ENCODE measurements at regions not wholly inside any gene's neighbourhood (a gene's known extent, or its start where the extent isn't known, plus 50 kb on each side); places are given as distances from the start of the nearest gene placed in this dataset.

DNA sequence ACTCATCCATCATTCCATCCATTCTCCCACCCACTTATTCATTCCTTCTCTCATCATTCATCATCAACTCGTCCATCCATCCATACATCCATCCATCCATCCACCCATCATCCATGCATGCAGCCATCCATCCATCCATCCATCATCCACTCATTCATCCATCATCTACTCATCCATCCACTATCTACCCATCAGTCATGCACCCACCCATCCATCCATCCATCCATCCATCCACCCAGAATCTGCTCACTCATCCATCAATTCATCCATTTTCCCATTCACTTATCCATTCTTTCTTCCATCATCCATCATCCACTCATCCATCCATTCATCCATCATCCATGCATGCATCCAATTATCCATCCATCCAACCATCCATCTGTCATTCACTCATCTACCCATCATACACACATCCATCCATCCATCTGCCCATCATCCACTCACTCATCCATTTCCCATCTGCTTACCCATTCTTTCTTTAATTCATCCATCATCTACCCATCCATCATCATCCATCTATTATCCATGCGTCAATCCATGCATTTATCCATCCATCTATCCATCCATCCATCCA, 107.1 kb upstream of the WSCD2 start:
- Mint-ChIP-seq H3K36me3 (no peaks in the 10 kb centered on the region), H3K27ac (no peak overlapping the region), H3K4me3 (no peak overlapping the region), H3K4me1 (no peaks in the 10 kb centered on the region), H3K9me3 (no peaks in the 10 kb centered on the region)
- DNase-seq (ENCODE audit: low spot score in 2 of 2): no peak
- no peak for ATAC-seq

GRCh38 chr12:108029051-108029835, 99.8 kb upstream of the WSCD2 start:
- Mint-ChIP-seq H3K27ac (no peak overlapping the region), H3K4me1 (peaks cover under 1% of the 10 kb centered on the region), H3K36me3 (no peaks in the 10 kb centered on the region), H3K9me3 (no peaks in the 10 kb centered on the region), H3K4me3 (no peak overlapping the region)
- DNase-seq (ENCODE audit: low spot score in 2 of 2) (no peak), ATAC-seq (no peak)

- no peaks in the 10 kb centered on the region for H3K9me3 Mint-ChIP-seq
- H3K4me3 Mint-ChIP-seq: no peak overlapping the region
- no peaks in the 10 kb centered on the region for H3K36me3 Mint-ChIP-seq
- H3K27ac Mint-ChIP-seq: no peak overlapping the region
- DNase-seq (ENCODE audit: low spot score in 2 of 2) (no peak), ATAC-seq (no peak)
- H3K4me1 Mint-ChIP-seq: peaks cover 5% of the 10 kb centered on the region
Observed at GRCh38 chr12:108033090-108033489, 96.0 kb upstream of the WSCD2 start.

DNA sequence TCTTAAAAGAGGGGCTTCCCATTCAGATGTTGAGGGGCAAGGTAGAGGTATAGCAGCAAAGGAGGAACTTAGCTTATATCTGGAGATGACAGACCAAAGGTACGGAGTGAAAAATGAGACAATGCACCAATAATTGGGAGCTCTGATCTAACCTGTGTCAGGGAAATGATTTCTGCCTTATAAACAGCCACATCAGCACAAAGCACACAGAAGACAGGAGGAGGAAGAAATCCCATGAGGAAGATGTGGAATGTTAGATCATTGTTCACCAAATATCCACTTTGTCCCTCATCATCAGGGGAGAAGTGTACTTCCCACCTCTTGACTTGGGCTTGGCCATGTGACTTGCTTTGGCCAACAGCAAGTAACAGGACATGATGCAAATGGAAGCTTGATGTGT, 93.7 kb upstream of the WSCD2 start:
- no peaks in the 10 kb centered on the region for H3K9me3 Mint-ChIP-seq
- no peak overlapping the region for H3K27ac Mint-ChIP-seq
- H3K4me3 Mint-ChIP-seq: no peak overlapping the region

GRCh38 chr12:108037960-108038359, 91.1 kb upstream of the WSCD2 start:
- no peak for ATAC-seq
- Mint-ChIP-seq H3K27ac (no peak overlapping the region), H3K4me1 (peaks cover 11% of the 10 kb centered on the region), H3K9me3 (no peaks in the 10 kb centered on the region), H3K36me3 (no peaks in the 10 kb centered on the region), H3K4me3 (no peak overlapping the region)
- DNase-seq (ENCODE audit: low spot score in 2 of 2): no peak

More for the DNA sequence above, 93.7 kb upstream of the WSCD2 start:
- ATAC-seq: no peak
- DNase-seq (ENCODE audit: low spot score in 2 of 2): no peak
- Mint-ChIP-seq H3K4me1 (peaks cover 5% of the 10 kb centered on the region), H3K36me3 (no peaks in the 10 kb centered on the region)

- Mint-ChIP-seq H3K36me3 (no peaks in the 10 kb centered on the region), H3K4me3 (no peak overlapping the region), H3K27ac (no peak overlapping the region), H3K9me3 (no peaks in the 10 kb centered on the region), H3K4me1 (peaks cover 6% of the 10 kb centered on the region)
- DNase-seq (ENCODE audit: low spot score in 2 of 2) (no peak), ATAC-seq (no peak)
Observed at GRCh38 chr12:108039794-108040193, 89.3 kb upstream of the WSCD2 start.

DNA sequence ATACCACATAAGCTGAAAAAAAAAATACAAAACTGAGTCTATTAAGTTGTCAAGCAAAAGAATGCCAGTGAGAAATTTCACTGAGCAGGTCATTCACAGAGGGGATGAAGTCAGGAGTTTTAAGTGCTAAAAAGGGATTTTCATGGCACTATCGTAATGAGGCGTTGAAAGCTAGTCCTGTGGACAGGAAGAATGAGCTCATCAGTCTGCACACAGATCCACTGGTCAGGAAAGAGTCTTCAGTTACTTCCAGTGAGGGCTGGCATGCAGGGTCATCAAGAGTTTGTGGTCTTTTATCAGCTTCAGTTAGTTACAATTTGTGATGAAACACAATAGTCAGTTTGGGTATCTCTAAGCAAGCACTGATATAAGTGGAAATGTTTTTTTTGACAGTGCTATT, 88.1 kb upstream of the WSCD2 start:
- Mint-ChIP-seq H3K36me3 (no peaks in the 10 kb centered on the region), H3K27ac (no peak overlapping the region), H3K9me3 (no peaks in the 10 kb centered on the region), H3K4me1 (peaks cover 13% of the 10 kb centered on the region), H3K4me3 (no peak overlapping the region)
- ATAC-seq (no peak), DNase-seq (ENCODE audit: low spot score in 2 of 2) (no peak)

DNA sequence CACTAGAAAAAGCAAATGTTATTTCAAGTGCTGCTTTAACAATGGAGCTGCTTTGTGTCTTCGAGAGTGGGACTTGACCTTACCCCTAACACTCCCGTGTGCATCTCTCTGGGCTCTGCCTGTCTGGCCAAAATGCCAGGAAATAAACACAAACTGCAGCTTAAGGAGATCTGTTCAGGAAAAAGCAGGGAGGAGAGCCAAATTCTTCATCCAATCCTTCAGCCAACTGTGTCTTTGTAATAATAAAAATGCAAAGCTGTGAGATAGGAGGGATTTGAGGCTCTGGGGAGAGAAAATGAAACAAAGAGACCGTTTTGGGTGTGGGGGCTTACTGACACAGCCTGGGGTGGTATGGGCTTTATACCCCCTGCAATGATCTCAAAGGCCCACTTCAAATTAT, 85.8 kb upstream of the WSCD2 start:
- ATAC-seq (no peak), DNase-seq (ENCODE audit: low spot score in 2 of 2) (no peak)
- H3K4me1 Mint-ChIP-seq: peaks cover 30% of the 10 kb centered on the region
- no peak overlapping the region for H3K27ac Mint-ChIP-seq
- H3K36me3 Mint-ChIP-seq: no peaks in the 10 kb centered on the region
- no peak overlapping the region for H3K4me3 Mint-ChIP-seq
- H3K9me3 Mint-ChIP-seq: no peaks in the 10 kb centered on the region

GRCh38 chr12:108043750-108044533, 85.1 kb upstream of the WSCD2 start:
- peaks cover 30% of the 10 kb centered on the region for H3K4me1 Mint-ChIP-seq
- DNase-seq (ENCODE audit: low spot score in 2 of 2): no peak
- no peak for ATAC-seq
- H3K4me3 Mint-ChIP-seq: no peak overlapping the region
- H3K27ac Mint-ChIP-seq: no peak overlapping the region
- no peaks in the 10 kb centered on the region for H3K9me3 Mint-ChIP-seq
- H3K36me3 Mint-ChIP-seq: no peaks in the 10 kb centered on the region

DNA sequence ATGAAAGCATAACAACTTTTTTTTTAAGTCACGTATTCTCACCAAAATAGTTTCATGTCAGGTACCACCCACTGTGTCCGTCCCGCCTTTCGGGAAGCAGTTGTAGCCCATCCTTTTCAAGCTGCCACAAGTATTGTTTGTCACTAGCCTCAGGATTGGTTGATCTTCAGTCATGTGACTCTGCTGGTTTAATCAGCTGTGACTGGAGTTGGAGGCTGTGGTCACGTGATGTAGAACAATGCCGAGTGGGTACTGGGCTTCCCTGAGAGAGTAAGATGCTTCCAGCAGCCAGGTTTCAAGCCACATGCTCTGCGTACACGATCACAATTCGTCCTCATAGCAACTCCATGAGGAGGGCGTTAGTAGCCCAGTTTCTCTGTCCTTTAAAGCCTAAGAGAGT, 83.0 kb upstream of the WSCD2 start:
- Mint-ChIP-seq H3K27ac (no peak overlapping the region), H3K4me1 (peaks cover 24% of the 10 kb centered on the region), H3K9me3 (no peaks in the 10 kb centered on the region), H3K36me3 (no peaks in the 10 kb centered on the region), H3K4me3 (peak overlapping the region; percentile 55)
- ATAC-seq (no peak), DNase-seq (ENCODE audit: low spot score in 2 of 2) (no peak)

GRCh38 chr12:108046650-108047049, 82.4 kb upstream of the WSCD2 start:
- H3K36me3 Mint-ChIP-seq: no peaks in the 10 kb centered on the region
- H3K4me1 Mint-ChIP-seq: peaks cover 27% of the 10 kb centered on the region
- H3K4me3 Mint-ChIP-seq: peak overlapping the region; percentile 55
- DNase-seq (ENCODE audit: low spot score in 2 of 2): no peak
- H3K9me3 Mint-ChIP-seq: no peaks in the 10 kb centered on the region
- H3K27ac Mint-ChIP-seq: peak overlapping the region; percentile 55
- no peak for ATAC-seq

DNA sequence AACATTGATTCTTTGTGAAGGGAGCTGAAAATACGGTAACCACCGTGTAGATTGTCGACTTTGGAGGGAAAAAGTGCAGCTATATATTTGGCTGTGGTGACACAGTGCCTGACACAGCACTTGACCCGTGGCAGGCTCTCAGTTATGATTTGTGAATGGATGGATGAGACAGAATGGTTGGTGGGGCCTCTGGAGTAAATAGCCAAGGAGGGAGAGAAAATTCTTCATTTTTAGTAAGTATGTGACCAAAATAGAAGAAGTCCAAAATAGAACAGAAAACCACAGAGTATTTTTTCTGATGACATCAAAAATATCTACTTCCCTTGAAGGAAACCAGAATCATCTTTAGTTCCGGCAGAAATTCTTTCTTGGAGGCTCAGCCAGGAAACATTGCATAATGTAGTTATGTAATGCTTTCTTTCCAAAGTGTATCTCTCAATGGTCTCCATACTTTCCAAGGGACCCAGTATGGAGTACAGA, 82.0 kb upstream of the WSCD2 start:
- Mint-ChIP-seq H3K36me3 (no peaks in the 10 kb centered on the region), H3K27ac (peak overlapping the region; percentile 55), H3K9me3 (no peaks in the 10 kb centered on the region), H3K4me1 (peaks cover 30% of the 10 kb centered on the region), H3K4me3 (peak overlapping the region; percentile 55)
- no peak for DNase-seq (ENCODE audit: low spot score in 2 of 2)
- ATAC-seq: peak; percentile 54

DNA sequence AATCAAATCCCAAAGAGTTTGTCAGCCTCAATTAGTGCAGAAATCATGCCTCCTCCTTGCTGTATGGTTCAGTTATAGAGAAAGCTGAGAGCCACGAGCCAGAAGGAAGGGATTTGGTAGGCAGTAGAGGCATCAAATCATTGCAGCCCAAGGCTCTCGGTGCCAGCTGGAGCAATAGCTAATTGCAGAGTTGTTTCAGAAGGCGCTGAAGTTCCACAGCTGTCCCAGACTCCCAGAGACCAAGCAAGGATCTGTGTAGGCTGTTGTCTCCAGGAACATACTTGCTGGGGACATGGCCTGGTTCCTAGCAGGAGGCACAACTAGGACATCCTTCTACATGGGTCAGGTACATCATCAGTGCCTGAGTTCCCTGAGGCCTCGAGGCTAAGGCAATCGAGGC, 80.4 kb upstream of the WSCD2 start:
- Mint-ChIP-seq H3K36me3 (no peaks in the 10 kb centered on the region), H3K4me1 (peaks cover 38% of the 10 kb centered on the region), H3K27ac (no peak overlapping the region), H3K9me3 (no peaks in the 10 kb centered on the region), H3K4me3 (no peak overlapping the region)
- ATAC-seq (no peak), DNase-seq (ENCODE audit: low spot score in 2 of 2) (no peak)

DNA sequence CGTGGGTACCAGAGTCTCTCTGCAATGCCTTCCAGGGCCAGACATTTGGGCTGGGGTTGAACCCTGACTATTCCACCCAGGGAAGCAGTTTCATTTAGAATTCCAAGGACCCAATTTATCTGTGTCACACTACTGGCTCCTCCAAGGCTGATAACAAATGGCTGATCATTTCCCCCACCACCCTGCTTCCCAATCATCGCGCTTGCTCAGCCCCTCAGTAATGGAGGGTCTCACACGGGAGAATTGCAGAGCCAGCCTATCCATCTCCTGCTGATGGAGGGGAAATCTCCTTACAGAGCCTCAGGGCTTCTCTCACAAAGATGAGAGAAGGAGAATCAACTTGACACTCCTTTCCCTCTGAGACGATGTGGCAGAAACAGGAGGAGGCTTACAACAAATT, 78.4 kb upstream of the WSCD2 start:
- ATAC-seq (no peak), DNase-seq (ENCODE audit: low spot score in 2 of 2) (no peak)
- H3K27ac Mint-ChIP-seq: no peak overlapping the region
- peaks cover 33% of the 10 kb centered on the region for H3K4me1 Mint-ChIP-seq
- H3K36me3 Mint-ChIP-seq: no peaks in the 10 kb centered on the region
- H3K4me3 Mint-ChIP-seq: no peak overlapping the region
- no peaks in the 10 kb centered on the region for H3K9me3 Mint-ChIP-seq

- Mint-ChIP-seq H3K4me3 (no peak overlapping the region), H3K36me3 (no peaks in the 10 kb centered on the region), H3K27ac (peak overlapping the region; percentile 16), H3K4me1 (peaks cover 27% of the 10 kb centered on the region), H3K9me3 (no peaks in the 10 kb centered on the region)
- ATAC-seq: peak; percentile 54
- DNase-seq (ENCODE audit: low spot score in 2 of 2): no peak
Observed at GRCh38 chr12:108052260-108052659, 76.8 kb upstream of the WSCD2 start.

GRCh38 chr12:108053512-108053911, 75.6 kb upstream of the WSCD2 start:
- DNase-seq (ENCODE audit: low spot score in 2 of 2) (no peak), ATAC-seq (no peak)
- no peak overlapping the region for H3K4me3 Mint-ChIP-seq
- peak overlapping the region; percentile 16 for H3K27ac Mint-ChIP-seq
- H3K4me1 Mint-ChIP-seq: peaks cover 20% of the 10 kb centered on the region
- H3K9me3 Mint-ChIP-seq: no peaks in the 10 kb centered on the region
- no peaks in the 10 kb centered on the region for H3K36me3 Mint-ChIP-seq

Measured in stimulated activated effector memory CD8-positive, alpha-beta T cell treated with anti-CD3 and anti-CD28 coated beads, Interleukin-12 subunit alpha, Interleukin-12 subunit beta, amount 100 ng/mL, for 72 hours (primary cell).